Raji (cell line): ENCODE measurements at regions not wholly inside any gene's neighbourhood (a gene's known extent, or its start where the extent isn't known, plus 50 kb on each side); places are given as distances from the start of the nearest gene placed in this dataset.

Source experiments
- POLR2A ChIP-seq: IDR thresholded peaks from 2 replicates; pipeline ENCODE4 v1.6.1; 2011; ENCODE audit warnings: low read depth, low read length, control low read depth; ENCODE audit not compliant: insufficient read depth

GRCh38 chr2:181165199-181165868 lies 184.9 kb downstream of the UBE2E3 start:
- no peak for TF ChIP-seq POLR2A

DNA sequence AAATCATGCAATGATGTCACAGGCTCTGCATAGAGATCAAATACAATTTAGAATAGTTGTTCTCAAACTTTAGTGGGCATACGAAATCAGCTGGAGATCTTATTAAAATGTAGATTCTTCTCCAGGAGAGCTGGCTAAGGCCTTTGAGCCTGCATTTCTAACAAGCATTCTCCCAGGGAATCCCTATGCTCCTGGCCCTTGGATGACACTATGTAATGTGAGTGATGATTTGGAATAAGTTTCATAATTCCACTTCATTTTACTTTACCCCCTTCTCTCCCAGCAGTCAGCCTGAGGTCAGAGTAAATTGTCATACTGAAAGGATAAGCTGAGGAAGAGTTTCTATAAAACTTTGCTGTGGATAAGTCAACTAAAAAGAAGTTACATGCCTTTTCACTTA lies 189.1 kb downstream of the UBE2E3 start:
- TF ChIP-seq POLR2A: no peak

GRCh38 chr2:181170256-181170655 lies 189.9 kb downstream of the UBE2E3 start:
- TF ChIP-seq POLR2A: no peak

DNA sequence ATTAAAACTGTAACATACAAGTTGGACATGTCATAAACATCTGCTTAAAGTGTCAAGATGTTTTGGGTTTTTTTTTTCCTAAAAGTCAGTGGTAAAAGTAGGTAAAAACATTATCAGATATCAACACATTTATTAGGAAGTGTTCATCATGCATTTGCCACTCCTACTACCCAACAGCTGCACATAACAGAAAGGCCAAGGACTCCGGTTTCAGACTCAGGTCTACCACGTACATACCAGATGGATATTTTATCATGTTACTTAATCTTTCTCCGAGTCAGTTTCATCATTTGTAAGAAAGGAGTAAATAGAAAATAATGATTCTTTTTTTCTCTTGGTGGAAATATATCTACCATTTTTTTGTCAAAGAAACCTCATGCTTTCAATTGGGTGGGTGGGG lies 192.3 kb downstream of the UBE2E3 start:
- TF ChIP-seq POLR2A: no peak

- no peak for TF ChIP-seq POLR2A
Observed at GRCh38 chr2:181174611-181175580, 194.5 kb downstream of the UBE2E3 start.

DNA sequence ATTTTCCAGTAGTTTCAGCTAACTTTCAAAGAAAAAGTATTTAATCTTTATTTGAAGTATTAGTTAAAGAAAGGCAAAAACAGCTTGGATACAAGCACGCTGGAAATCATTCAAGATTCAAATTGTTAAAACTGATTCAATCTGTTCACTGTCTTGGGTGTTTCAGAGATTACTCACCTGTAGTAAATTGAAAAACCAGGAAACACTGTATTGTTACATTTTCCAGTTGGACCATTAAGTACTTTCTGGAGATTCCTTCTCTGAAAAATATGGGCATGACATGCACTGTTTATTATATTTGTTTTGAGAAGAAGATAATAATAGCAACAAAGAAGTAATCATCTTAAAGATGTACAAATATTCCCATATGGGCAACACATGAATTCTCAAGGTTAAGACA lies 196.1 kb downstream of the UBE2E3 start:
- no peak for TF ChIP-seq POLR2A

DNA sequence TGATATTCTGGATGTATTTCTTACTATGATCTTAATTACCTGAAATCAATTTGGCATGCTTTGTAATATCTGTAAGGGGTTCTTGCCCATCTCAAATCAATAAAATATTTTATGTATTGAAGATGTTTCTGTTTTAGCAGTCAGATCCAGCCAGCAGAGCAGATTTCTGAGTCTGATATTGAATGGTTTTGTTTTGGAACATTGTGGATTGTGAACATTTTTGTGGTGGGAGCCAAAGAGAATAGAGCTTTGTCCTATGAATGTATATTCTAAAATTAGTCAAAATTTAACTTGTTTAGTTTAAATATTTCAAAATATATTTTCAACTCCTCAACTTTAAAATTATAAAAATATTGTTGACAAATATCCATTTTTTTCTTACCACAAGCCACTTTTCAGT lies 197.0 kb downstream of the UBE2E3 start:
- no peak for TF ChIP-seq POLR2A

DNA sequence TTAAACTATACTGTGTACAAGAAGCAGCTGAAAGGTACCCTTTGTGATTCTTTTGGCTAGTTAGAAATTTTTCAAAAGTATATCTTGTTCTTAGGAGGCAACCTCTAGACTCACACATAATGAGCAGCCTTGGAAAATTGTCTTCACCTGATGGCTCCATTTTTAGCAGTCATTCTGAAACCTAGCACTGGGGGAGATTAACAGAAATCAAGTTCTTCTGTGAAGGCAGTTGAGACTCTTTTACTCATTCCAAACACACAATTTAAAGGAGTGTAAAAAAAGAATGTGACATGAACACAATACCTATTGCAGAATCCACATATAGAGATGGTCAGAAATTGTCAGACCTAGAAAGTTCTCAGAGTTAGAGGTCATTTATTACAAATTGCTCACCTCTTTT lies 197.7 kb downstream of the UBE2E3 start:
- TF ChIP-seq POLR2A: no peak

- TF ChIP-seq POLR2A: no peak
Observed at GRCh38 chr2:181178823-181179412, 198.5 kb downstream of the UBE2E3 start.

- TF ChIP-seq POLR2A: no peak
Observed at GRCh38 chr2:181183878-181184542, 203.6 kb downstream of the UBE2E3 start.

DNA sequence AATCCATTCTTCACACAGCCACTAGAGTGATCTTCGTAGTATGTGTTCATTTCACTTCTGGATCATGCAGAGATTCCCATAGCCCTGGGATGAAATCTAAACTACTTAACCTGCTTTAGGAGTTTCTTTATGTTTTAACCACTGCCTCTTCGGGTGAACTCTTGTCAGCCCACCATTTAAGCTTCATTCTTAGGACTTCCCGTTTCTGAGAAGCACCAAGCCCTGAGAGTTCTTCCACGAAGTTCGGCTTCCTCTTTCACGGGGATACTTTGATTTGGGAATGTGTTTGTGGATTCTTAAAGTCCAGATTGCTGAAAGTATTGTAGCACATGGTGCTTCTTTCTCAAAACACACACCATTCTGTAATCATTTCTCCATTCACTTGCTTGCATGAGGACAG lies 205.0 kb downstream of the UBE2E3 start:
- TF ChIP-seq POLR2A: no peak

DNA sequence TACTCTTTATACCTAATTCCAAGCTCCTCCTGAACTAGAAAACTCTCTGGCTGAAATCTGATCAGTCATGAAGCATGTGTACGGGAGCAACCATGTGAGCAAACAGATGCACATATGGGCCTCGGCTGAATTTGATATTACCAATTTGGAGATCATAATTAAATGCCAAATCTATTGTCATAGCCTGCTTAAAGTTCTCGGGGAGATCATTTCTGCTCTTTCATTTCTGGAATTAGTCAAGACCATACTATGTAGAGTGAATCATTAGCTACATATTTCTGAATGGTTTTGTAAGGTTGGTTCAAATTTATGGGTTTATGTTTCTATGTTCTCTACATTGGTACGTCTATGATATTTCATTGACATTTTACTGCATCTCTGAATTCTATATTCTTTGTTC lies 205.5 kb downstream of the UBE2E3 start:
- no peak for TF ChIP-seq POLR2A

DNA sequence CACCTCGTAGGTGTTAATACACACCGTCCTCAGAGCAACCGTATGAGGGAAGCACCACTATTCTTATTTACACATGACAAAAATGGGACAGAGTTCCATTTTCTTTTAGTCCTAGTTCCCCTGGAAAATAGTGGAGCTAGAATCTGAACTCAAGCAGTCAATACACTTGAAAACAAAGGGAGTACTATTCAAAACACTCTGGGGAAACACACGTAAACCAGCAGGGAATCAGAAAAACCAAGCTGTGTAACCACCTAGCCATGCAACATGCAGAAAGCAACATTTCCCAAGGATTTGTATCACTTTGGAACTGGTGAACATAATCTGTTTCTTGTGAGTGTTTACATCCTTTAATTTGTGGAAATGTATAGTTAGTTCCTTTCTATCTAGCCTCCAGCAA lies 208.2 kb downstream of the UBE2E3 start:
- TF ChIP-seq POLR2A: no peak

DNA sequence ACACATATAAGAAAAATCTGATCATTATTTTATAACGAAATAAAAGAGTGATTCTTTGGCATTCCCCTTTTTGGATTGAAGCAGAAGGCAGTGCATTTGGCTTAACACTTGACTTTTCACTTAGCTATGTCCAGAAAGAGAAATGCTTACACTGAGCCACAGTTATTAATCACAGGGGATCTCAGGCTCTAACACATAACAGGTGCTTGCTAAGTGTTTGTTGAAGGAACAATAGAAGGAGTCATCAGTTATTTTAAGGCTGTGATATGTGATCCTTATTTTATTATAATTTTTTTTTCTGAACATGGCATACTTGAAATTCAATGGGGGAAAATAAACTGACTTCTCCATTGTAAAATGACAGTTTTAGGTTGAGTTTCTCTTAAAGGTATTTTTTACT lies 209.5 kb downstream of the UBE2E3 start:
- TF ChIP-seq POLR2A: no peak

- TF ChIP-seq POLR2A: no peak
Observed at GRCh38 chr2:181190711-181191110, 210.3 kb downstream of the UBE2E3 start.
